Colonic mucosa (tissue), 4 donors: ENCODE measurements at regions not wholly inside any gene's neighbourhood (a gene's known extent, or its start where the extent isn't known, plus 50 kb on each side); places are given as distances from the start of the nearest gene placed in this dataset.

Source experiments
- DNase-seq: peaks from one replicate; pipeline ENCODE4 v3.0.0-alpha.2; 2020
- H3K27ac ChIP-seq: fragments of 200-600 bp; one replicate; pipeline ENCODE4 v1.8.0; 2021
- H3K27me3 ChIP-seq: fragments of 200-600 bp; one replicate; pipeline ENCODE4 v1.8.0; 2021
- H3K36me3 ChIP-seq: fragments of 200-600 bp; one replicate; pipeline ENCODE4 v1.8.0; 2021
- H3K4me1 ChIP-seq: fragments of 200-600 bp; one replicate; pipeline ENCODE4 v1.8.0; 2021; ENCODE audit warnings: mild to moderate bottlenecking
- H3K4me3 ChIP-seq: fragments of 200-600 bp; one replicate; pipeline ENCODE4 v1.8.0; 2021
- H3K9ac ChIP-seq, 2 donors: one replicate each; pipeline ENCODE4 v1.7.0; 2013; ENCODE audit warnings: control low read depth in 2 of 2, low read depth in 2 of 2, low read length in 2 of 2
- H3K9me3 ChIP-seq: fragments of 200-600 bp; one replicate; pipeline ENCODE4 v1.8.0; 2021
- CTCF ChIP-seq: fragments of 200-600 bp; IDR thresholded peaks from one replicate; pipeline ENCODE4 v1.8.0; 2022; ENCODE audit warnings: antibody characterized with exemption, mild to moderate bottlenecking
- intact Hi-C: fragments of 100-400 bp; cut with DNase I; formaldehyde crosslinking; loops from one replicate; pipeline ENCODE4 v1.14.1; 2022
- donor health status: healthy.
- donor health status: DM: no; HTN: no; CAD: no.
- donor health status: DM: no; HTN: no; CAD: no.

- DNase-seq = no peak
- H3K27me3 ChIP-seq = no peaks in the 10 kb centered on the region
- no peak overlapping the region for H3K27ac ChIP-seq
- no peak overlapping the region for H3K4me3 ChIP-seq
- no peaks in the 10 kb centered on the region for H3K9me3 ChIP-seq
- intact Hi-C loops = no loop called here
- H3K4me1 ChIP-seq = no peaks in the 10 kb centered on the region
- TF ChIP-seq CTCF = no peak
- H3K9ac ChIP-seq = no peak overlapping the region
- no peaks in the 10 kb centered on the region for H3K36me3 ChIP-seq
These were observed 1462.9 kb upstream of the RAG2 start for GRCh38 chr11:38060920-38061319.

GRCh38 chr11:38060136-38060535, 1462.1 kb upstream of the RAG2 start:
- H3K36me3 ChIP-seq = no peaks in the 10 kb centered on the region
- H3K4me3 ChIP-seq = no peak overlapping the region
- no peak overlapping the region for H3K27ac ChIP-seq
- no peaks in the 10 kb centered on the region for H3K4me1 ChIP-seq
- intact Hi-C loops = no loop called here
- no peak overlapping the region for H3K9ac ChIP-seq
- H3K27me3 ChIP-seq = no peaks in the 10 kb centered on the region
- no peak for TF ChIP-seq CTCF
- no peaks in the 10 kb centered on the region for H3K9me3 ChIP-seq
- DNase-seq = no peak

- H3K27me3 ChIP-seq = no peaks in the 10 kb centered on the region
- no peak overlapping the region for H3K4me3 ChIP-seq
- H3K9me3 ChIP-seq = no peaks in the 10 kb centered on the region
- no peak overlapping the region for H3K9ac ChIP-seq
- H3K4me1 ChIP-seq = no peaks in the 10 kb centered on the region
- no peak overlapping the region for H3K27ac ChIP-seq
- no peak for DNase-seq
- no peaks in the 10 kb centered on the region for H3K36me3 ChIP-seq
- TF ChIP-seq CTCF = no peak
- intact Hi-C loops = no loop called here
These were observed 1448.6 kb upstream of the RAG2 start for GRCh38 chr11:38046571-38047135.

- H3K27me3 ChIP-seq = no peaks in the 10 kb centered on the region
- H3K27ac ChIP-seq = no peak overlapping the region
- no peaks in the 10 kb centered on the region for H3K9me3 ChIP-seq
- no peaks in the 10 kb centered on the region for H3K36me3 ChIP-seq
- H3K9ac ChIP-seq = no peak overlapping the region
- intact Hi-C loops = no loop called here
- DNase-seq = no peak
- H3K4me3 ChIP-seq = no peak overlapping the region
- TF ChIP-seq CTCF = no peak
- no peaks in the 10 kb centered on the region for H3K4me1 ChIP-seq
These were observed 1445.0 kb upstream of the RAG2 start for GRCh38 chr11:38043060-38043459.

GRCh38 chr11:38038777-38039176, 1440.7 kb upstream of the RAG2 start:
- DNase-seq = no peak
- no peaks in the 10 kb centered on the region for H3K9me3 ChIP-seq
- H3K27me3 ChIP-seq = no peaks in the 10 kb centered on the region
- no peaks in the 10 kb centered on the region for H3K4me1 ChIP-seq
- intact Hi-C loops = no loop called here
- H3K36me3 ChIP-seq = no peaks in the 10 kb centered on the region
- no peak overlapping the region for H3K9ac ChIP-seq
- H3K4me3 ChIP-seq = no peak overlapping the region
- no peak overlapping the region for H3K27ac ChIP-seq
- no peak for TF ChIP-seq CTCF
